GM12878 (cell line): ENCODE measurements at regions not wholly inside any gene's neighbourhood (a gene's known extent, or its start where the extent isn't known, plus 50 kb on each side); places are given as distances from the start of the nearest gene placed in this dataset.

Source experiments
- ATF3 ChIP-seq: IDR thresholded peaks from 2 replicates; pipeline ENCODE4 v1.6.1; 2011; ENCODE audit warnings: low read depth, mild to moderate bottlenecking, low read length, moderate library complexity, borderline replicate concordance; ENCODE audit errors: extremely low read depth
- BCL11A ChIP-seq: IDR thresholded peaks from 2 replicates; pipeline ENCODE4 v1.6.1; 2011; ENCODE audit warnings: low read depth, low read length
- E4F1 ChIP-seq: fragments of 450-650 bp; IDR thresholded peaks from 2 replicates; pipeline ENCODE4 v1.6.1; 2018; ENCODE audit warnings: borderline replicate concordance, mild to moderate bottlenecking; ENCODE audit not compliant: partially characterized antibody
- EED ChIP-seq: sonication (generic); IDR thresholded peaks from 2 replicates; pipeline ENCODE4 v1.6.1; 2016; ENCODE audit warnings: antibody characterized with exemption, low read depth
- ETV6 ChIP-seq, 2 experiments: fragments of 450-650 bp in 1 of 2; IDR thresholded peaks in 1 of 2; conservative IDR thresholded peaks in 1 of 2; 2 replicates each; pipeline ENCODE4 v1.6.1; 2014; ENCODE audit warnings: antibody characterized with exemption in 1 of 2, borderline replicate concordance in 1 of 2, low read depth in 1 of 2, mild to moderate bottlenecking in 1 of 2, moderate library complexity in 1 of 2
- GATAD2B ChIP-seq: fragments of 450-650 bp; conservative IDR thresholded peaks from 2 replicates; pipeline ENCODE4 v1.6.1; 2017; ENCODE audit warnings: low read depth, mild to moderate bottlenecking, moderate library complexity
- HDAC6 ChIP-seq: fragments of 200-600 bp; sonication (generic); IDR thresholded peaks from one replicate; pipeline ENCODE4 v1.8.0; 2017; ENCODE audit warnings: antibody characterized with exemption; ENCODE audit not compliant: unreplicated experiment
- HSF1 ChIP-seq: fragments of 150-350 bp; IDR thresholded peaks from 2 replicates; pipeline ENCODE4 v1.6.1; 2014; ENCODE audit warnings: mild to moderate bottlenecking, low read depth, low read length
- IKZF2 ChIP-seq, 2 experiments: fragments of 450-650 bp; IDR thresholded peaks; 2 replicates each; pipeline ENCODE4 v1.6.1; 2017; ENCODE audit warnings: mild to moderate bottlenecking in 2 of 2, moderate library complexity in 2 of 2
- JUNB ChIP-seq: IDR thresholded peaks from 2 replicates; pipeline ENCODE4 v1.6.1; 2016; ENCODE audit warnings: antibody characterized with exemption, mild to moderate bottlenecking
- KDM1A ChIP-seq: fragments of 200-600 bp; sonication (generic); IDR thresholded peaks from 2 replicates; pipeline ENCODE4 v1.6.1; 2016; ENCODE audit warnings: borderline replicate concordance
- KLF5 ChIP-seq: fragments of 450-650 bp; IDR thresholded peaks from 2 replicates; pipeline ENCODE4 v1.6.1; 2014; ENCODE audit warnings: mild to moderate bottlenecking; ENCODE audit not compliant: partially characterized antibody
- LARP7 ChIP-seq: fragments of 450-650 bp; IDR thresholded peaks from 2 replicates; pipeline ENCODE4 v1.6.1; 2017; ENCODE audit warnings: mild to moderate bottlenecking
- MXI1 ChIP-seq: fragments of 150-350 bp; IDR thresholded peaks from 2 replicates; pipeline ENCODE4 v1.6.1; 2011; ENCODE audit warnings: low read depth, mild to moderate bottlenecking, inconsistent platforms, low read length, improper control_type of control experiment
- NR2F1 ChIP-seq: fragments of 450-650 bp; conservative IDR thresholded peaks from 2 replicates; pipeline ENCODE4 v1.6.1; 2017; ENCODE audit warnings: mild to moderate bottlenecking
- PAX8 ChIP-seq: fragments of 450-650 bp; IDR thresholded peaks from 2 replicates; pipeline ENCODE4 v1.6.1; 2017; ENCODE audit warnings: mild to moderate bottlenecking, moderate library complexity
- POLR2AphosphoS5 ChIP-seq: IDR thresholded peaks from 2 replicates; pipeline ENCODE4 v1.6.1; 2011; ENCODE audit warnings: mild to moderate bottlenecking, low read length, inconsistent platforms
- RB1 ChIP-seq: fragments of 450-650 bp; formaldehyde crosslinking; IDR thresholded peaks from 2 replicates; pipeline ENCODE4 v1.6.1; 2017; ENCODE audit warnings: mild to moderate bottlenecking, borderline replicate concordance
- SIN3A ChIP-seq: IDR thresholded peaks from 2 replicates; pipeline ENCODE4 v1.6.1; 2012; ENCODE audit warnings: low read depth, low read length, improper control_type of control experiment
- YY1 ChIP-seq: IDR thresholded peaks from 2 replicates; pipeline ENCODE4 v1.6.1; 2011; ENCODE audit warnings: low read depth, mild to moderate bottlenecking, low read length
- ZBED1 ChIP-seq: IDR thresholded peaks from 2 replicates; pipeline ENCODE4 v1.6.1; 2016; ENCODE audit warnings: borderline replicate concordance
- ZNF24 ChIP-seq: fragments of 450-650 bp; IDR thresholded peaks from 2 replicates; pipeline ENCODE4 v1.6.1; 2017; ENCODE audit warnings: antibody characterized with exemption, mild to moderate bottlenecking

GRCh38 chr3:159861369-159861987 is 127.2 kb upstream of the IL12A start (continued):
- TF ChIP-seq NR2F1 (no peak), MXI1 (no peak), EED (peak; percentile 97), PAX8 (no peak), GATAD2B (0 out of 2 replicates have a peak, but pooled peaks have one; percentile 34), LARP7 (no peak), ZBED1 (peak; percentile 51; the same call in 1 of the 2 replicates), IKZF2 (IDR thresholded peaks at IDR 0.05) (peak; percentile 81 to 87), JUNB (peak; percentile 96), ZNF24 (no peak), E4F1 (no peak), ATF3 (no peak), HSF1 (no peak), HDAC6 (no peak), BCL11A (peak; percentile 56; the same call in 1 of the 2 replicates), SIN3A (no peak), RB1 (no peak), KLF5 (no peak), KDM1A (no peak), POLR2AphosphoS5 (no peak), ETV6 (conservative IDR thresholded peaks at IDR 0.05 in 1 of 2, IDR thresholded peaks at IDR 0.05 in 1 of 2; ENCODE audit: borderline replicate concordance in 1 of 2, low read depth in 1 of 2) (peak in 1 of 2 experiments; percentile 93; a peak in 2 of 4 replicates), YY1 (no peak)
